Panc1 (cell line): ENCODE measurements at regions not wholly inside any gene's neighbourhood (a gene's known extent, or its start where the extent isn't known, plus 50 kb on each side); places are given as distances from the start of the nearest gene placed in this dataset.

Experiments
- ATAC-seq: fragments of 200-7000 bp; cut with Tn5 transposase; 2 replicates; pipeline ENCODE4 v1.9.1; 2020; ENCODE audit warnings: mild to moderate bottlenecking, moderate library complexity
- BruUV-seq: library from RNA; stranded (reverse); fragments of 400-500 nt; replicated peaks from 2 replicates; lab custom pipeline; 2021; lab: Mats Ljungman, UMichigan
- CTCF ChIA-PET: fragments of 300-600 bp; sonication (Branson Sonifier 250); formaldehyde crosslinking; loops from one replicate; lab custom pipeline; 2022; ENCODE audit warnings: antibody characterized with exemption; lab: Charles Lee
- POLR2A ChIA-PET: fragments of 300-600 bp; sonication (Branson Sonifier 250); formaldehyde crosslinking; loops from one replicate; lab custom pipeline; 2022; ENCODE audit warnings: antibody characterized with exemption; lab: Charles Lee
- DNase-seq: peaks from one replicate; pipeline ENCODE4 v3.0.0-alpha.2; 2010; ENCODE audit warnings: low read depth, low spot score
- H3K27ac ChIP-seq: 2 replicates; pipeline ENCODE4 v1.5.1; 2011; ENCODE audit warnings: mild to moderate bottlenecking, low read length, inconsistent platforms
- H3K27me3 ChIP-seq: fragments of 200-500 bp; sonication (Bioruptor generic); 2 replicates; pipeline ENCODE4 v1.6.0; 2014; ENCODE audit warnings: low read length, inconsistent platforms; ENCODE audit not compliant: control insufficient read depth, insufficient read depth
- H3K36me3 ChIP-seq: fragments of 200-500 bp; sonication (Bioruptor generic); 2 replicates; pipeline ENCODE4 v1.5.1; 2014; ENCODE audit warnings: inconsistent platforms, mild to moderate bottlenecking, low read length, moderate library complexity; ENCODE audit not compliant: control insufficient read depth, insufficient read depth
- H3K4me1 ChIP-seq: 2 replicates; pipeline ENCODE4 v1.5.1; 2011; ENCODE audit warnings: inconsistent platforms, mild to moderate bottlenecking, low read length, moderate library complexity; ENCODE audit not compliant: control insufficient read depth, insufficient read depth
- H3K4me3 ChIP-seq, 2 experiments: 2 replicates each; pipeline ENCODE4 v1.5.1; 2011 to 2012; ENCODE audit warnings: low read depth in 2 of 2, low read length in 2 of 2, mild to moderate bottlenecking in 2 of 2, inconsistent platforms in 1 of 2, moderate library complexity in 1 of 2
- H3K9me3 ChIP-seq: fragments of 200-500 bp; sonication (Bioruptor generic); 2 replicates; pipeline ENCODE4 v1.5.1; 2014; ENCODE audit warnings: low read depth, mild to moderate bottlenecking, inconsistent platforms, low read length, moderate library complexity; ENCODE audit not compliant: control insufficient read depth, insufficient read depth
- POLR2AphosphoS5 ChIP-seq: IDR thresholded peaks from 2 replicates; pipeline ENCODE4 v1.6.1; 2012; ENCODE audit warnings: mild to moderate bottlenecking, low read depth, low read length, moderate library complexity
- SIN3A ChIP-seq: IDR thresholded peaks from 2 replicates; pipeline ENCODE4 v1.6.1; 2012; ENCODE audit warnings: low read depth, mild to moderate bottlenecking, low read length, moderate library complexity, borderline replicate concordance; ENCODE audit not compliant: insufficient read depth
- TCF7L2 ChIP-seq: IDR thresholded peaks from 2 replicates; pipeline ENCODE4 v1.6.1; 2011; ENCODE audit warnings: mild to moderate bottlenecking, low read depth, low read length, inconsistent platforms
- in situ Hi-C: cut with HindIII; loops from 2 replicates; pipeline ENCODE4 v1.10.0; 2016; ENCODE audit warnings: low sequenced_read_pairs, low pct_unique_long_range_greater_than_20kb
- intact Hi-C: fragments of 100-400 bp; cut with micrococcal nuclease; formaldehyde crosslinking; loops from one replicate; pipeline ENCODE4 v1.10.0; 2022; ENCODE audit not compliant: unreplicated experiment
- TF ChIP-seq, protein P1 (sequence below): fragments of 450-650 bp; IDR thresholded peaks from 2 replicates; pipeline ENCODE4 v1.5.1; 2017; ENCODE audit warnings: mild to moderate bottlenecking
- TF ChIP-seq, protein P2 (sequence below), 2 experiments: IDR thresholded peaks; 2 replicates each; pipeline ENCODE4 v1.6.1; 2011 to 2012; ENCODE audit warnings: low read depth in 2 of 2, control low read depth in 1 of 2, low read length in 1 of 2, mild to moderate bottlenecking in 1 of 2, moderate library complexity in 1 of 2; ENCODE audit not compliant: insufficient read depth in 1 of 2

DNA sequence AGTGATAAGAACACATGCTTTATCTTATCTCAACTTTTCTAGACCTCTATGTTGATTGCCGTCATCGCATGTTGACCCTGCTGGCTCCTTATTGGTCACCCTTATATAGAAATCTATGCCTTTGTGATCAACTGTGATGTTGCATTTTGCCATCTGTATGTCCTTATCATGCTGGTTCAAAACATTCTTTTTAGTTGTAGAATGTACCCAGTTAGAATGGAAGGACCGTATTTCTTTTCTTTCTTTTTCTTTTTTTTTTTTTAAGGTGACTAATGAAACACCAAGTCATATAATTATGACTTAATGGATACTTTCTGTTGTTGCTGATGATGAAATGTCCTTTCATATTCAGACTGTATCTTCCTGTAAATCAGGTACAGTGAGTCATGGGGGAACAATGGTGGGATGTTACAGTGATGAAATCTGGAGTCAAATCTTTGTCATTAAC lies 145.9 kb upstream of the CITED2 start:
- intact Hi-C loops, result no loop called here
- peak overlapping the region; percentile 36; the same call in 1 of the 2 replicates for H3K27ac ChIP-seq
- no peak overlapping the region for H3K4me3 ChIP-seq
- no peaks in the 10 kb centered on the region for H3K27me3 ChIP-seq
- H3K36me3 ChIP-seq, result no peaks in the 10 kb centered on the region
- CTCF ChIA-PET, result no interaction called here
- in situ Hi-C loops, result no loop called here
- H3K4me1 ChIP-seq, result 0 out of 2 replicates have a peak, but pooled peaks cover 3% of the 10 kb centered on the region
- no TSS peak for BruUV-seq
- no peak for ATAC-seq
- no peak for DNase-seq
- TF ChIP-seq SIN3A, result no peak
- TF ChIP-seq, protein P1, sequence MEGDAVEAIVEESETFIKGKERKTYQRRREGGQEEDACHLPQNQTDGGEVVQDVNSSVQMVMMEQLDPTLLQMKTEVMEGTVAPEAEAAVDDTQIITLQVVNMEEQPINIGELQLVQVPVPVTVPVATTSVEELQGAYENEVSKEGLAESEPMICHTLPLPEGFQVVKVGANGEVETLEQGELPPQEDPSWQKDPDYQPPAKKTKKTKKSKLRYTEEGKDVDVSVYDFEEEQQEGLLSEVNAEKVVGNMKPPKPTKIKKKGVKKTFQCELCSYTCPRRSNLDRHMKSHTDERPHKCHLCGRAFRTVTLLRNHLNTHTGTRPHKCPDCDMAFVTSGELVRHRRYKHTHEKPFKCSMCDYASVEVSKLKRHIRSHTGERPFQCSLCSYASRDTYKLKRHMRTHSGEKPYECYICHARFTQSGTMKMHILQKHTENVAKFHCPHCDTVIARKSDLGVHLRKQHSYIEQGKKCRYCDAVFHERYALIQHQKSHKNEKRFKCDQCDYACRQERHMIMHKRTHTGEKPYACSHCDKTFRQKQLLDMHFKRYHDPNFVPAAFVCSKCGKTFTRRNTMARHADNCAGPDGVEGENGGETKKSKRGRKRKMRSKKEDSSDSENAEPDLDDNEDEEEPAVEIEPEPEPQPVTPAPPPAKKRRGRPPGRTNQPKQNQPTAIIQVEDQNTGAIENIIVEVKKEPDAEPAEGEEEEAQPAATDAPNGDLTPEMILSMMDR, result no peak
- TF ChIP-seq, protein P2, sequence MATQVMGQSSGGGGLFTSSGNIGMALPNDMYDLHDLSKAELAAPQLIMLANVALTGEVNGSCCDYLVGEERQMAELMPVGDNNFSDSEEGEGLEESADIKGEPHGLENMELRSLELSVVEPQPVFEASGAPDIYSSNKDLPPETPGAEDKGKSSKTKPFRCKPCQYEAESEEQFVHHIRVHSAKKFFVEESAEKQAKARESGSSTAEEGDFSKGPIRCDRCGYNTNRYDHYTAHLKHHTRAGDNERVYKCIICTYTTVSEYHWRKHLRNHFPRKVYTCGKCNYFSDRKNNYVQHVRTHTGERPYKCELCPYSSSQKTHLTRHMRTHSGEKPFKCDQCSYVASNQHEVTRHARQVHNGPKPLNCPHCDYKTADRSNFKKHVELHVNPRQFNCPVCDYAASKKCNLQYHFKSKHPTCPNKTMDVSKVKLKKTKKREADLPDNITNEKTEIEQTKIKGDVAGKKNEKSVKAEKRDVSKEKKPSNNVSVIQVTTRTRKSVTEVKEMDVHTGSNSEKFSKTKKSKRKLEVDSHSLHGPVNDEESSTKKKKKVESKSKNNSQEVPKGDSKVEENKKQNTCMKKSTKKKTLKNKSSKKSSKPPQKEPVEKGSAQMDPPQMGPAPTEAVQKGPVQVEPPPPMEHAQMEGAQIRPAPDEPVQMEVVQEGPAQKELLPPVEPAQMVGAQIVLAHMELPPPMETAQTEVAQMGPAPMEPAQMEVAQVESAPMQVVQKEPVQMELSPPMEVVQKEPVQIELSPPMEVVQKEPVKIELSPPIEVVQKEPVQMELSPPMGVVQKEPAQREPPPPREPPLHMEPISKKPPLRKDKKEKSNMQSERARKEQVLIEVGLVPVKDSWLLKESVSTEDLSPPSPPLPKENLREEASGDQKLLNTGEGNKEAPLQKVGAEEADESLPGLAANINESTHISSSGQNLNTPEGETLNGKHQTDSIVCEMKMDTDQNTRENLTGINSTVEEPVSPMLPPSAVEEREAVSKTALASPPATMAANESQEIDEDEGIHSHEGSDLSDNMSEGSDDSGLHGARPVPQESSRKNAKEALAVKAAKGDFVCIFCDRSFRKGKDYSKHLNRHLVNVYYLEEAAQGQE (IDR thresholded peaks at IDR 0.05; ENCODE audit: insufficient read depth in 1 of 2, low read depth in 2 of 2, low read length in 1 of 2), result no peak
- TF ChIP-seq TCF7L2, result no peak
- TF ChIP-seq POLR2AphosphoS5, result no peak
- POLR2A ChIA-PET, result no interaction called here
- no peaks in the 10 kb centered on the region for H3K9me3 ChIP-seq

DNA sequence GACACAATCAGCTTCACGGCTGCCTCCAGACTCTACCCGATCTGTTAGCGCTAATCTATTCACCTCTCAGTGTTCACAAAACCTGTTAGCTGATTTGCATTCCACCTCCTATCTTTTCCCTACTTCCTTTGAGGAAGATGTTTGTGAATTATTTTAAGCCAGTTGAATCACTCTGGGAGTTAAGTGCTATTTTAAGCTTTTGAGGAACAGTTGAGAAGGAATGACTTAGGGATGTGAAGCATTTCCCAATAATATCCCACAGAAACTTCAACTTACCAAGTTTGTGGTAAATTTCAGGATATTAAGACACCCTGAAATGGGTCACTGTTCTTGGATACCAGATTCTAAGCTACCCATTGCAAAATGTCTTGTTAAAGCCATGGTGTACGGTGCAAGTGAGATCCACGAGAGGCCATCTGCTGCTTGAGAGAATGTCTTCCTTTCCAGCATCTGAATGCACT lies 145.2 kb upstream of the CITED2 start:
- no peaks in the 10 kb centered on the region for H3K9me3 ChIP-seq
- in situ Hi-C loops, result no loop called here
- H3K4me3 ChIP-seq, result no peak overlapping the region
- POLR2A ChIA-PET, result no interaction called here
- intact Hi-C loops, result no loop called here
- TF ChIP-seq TCF7L2, result no peak
- TF ChIP-seq, protein P2 (IDR thresholded peaks at IDR 0.05; ENCODE audit: insufficient read depth in 1 of 2, low read depth in 2 of 2, low read length in 1 of 2), result no peak
- TF ChIP-seq, protein P1, result no peak
- no peak for TF ChIP-seq SIN3A
- no peak for TF ChIP-seq POLR2AphosphoS5
- no peak overlapping the region; the same call in 1 of the 2 replicates for H3K27ac ChIP-seq
- CTCF ChIA-PET, result no interaction called here
- ATAC-seq, result no peak
- H3K27me3 ChIP-seq, result no peaks in the 10 kb centered on the region
- no TSS peak for BruUV-seq
- H3K36me3 ChIP-seq, result no peaks in the 10 kb centered on the region
- 0 out of 2 replicates have a peak, but pooled peaks cover 3% of the 10 kb centered on the region for H3K4me1 ChIP-seq
- DNase-seq, result no peak
